Peyer's patch (tissue), 4 donors: ENCODE measurements at regions not wholly inside any gene's neighbourhood (a gene's known extent, or its start where the extent isn't known, plus 50 kb on each side); places are given as distances from the start of the nearest gene placed in this dataset.

ENCODE experiments used
- CTCF ChIP-seq, 6 experiments: fragments of 450-650 bp in 4 of 6; fragments of 200-600 bp in 2 of 6; sonication (generic) in 1 of 6; IDR thresholded peaks; one replicate each; pipeline ENCODE4 v1.5.1; 2017 to 2019; ENCODE audit warnings: antibody characterized with exemption in 6 of 6, mild to moderate bottlenecking in 3 of 6, moderate library complexity in 1 of 6
- POLR2A ChIP-seq, 2 donors: fragments of 450-650 bp; IDR thresholded peaks; one replicate each; pipeline ENCODE4 v1.5.1; 2017; ENCODE audit warnings: antibody characterized with exemption in 2 of 2, mild to moderate bottlenecking in 2 of 2, moderate library complexity in 2 of 2

GRCh38 chr7:142582351-142582750 lies 166.9 kb upstream of the PRSS1 start:
- TF ChIP-seq CTCF (IDR thresholded peaks at IDR 0.05) (no peak), POLR2A (IDR thresholded peaks at IDR 0.05) (no peak)
